Thyroid gland (tissue), 4 donors: ENCODE measurements at regions not wholly inside any gene's neighbourhood (a gene's known extent, or its start where the extent isn't known, plus 50 kb on each side); places are given as distances from the start of the nearest gene placed in this dataset.

Source experiments
- DNase-seq, 2 donors: peaks; one replicate each; pipeline ENCODE4 v3.0.0-alpha.2; 2019
- H3K27ac ChIP-seq, 3 donors: fragments of 200-600 bp; sonication (generic); 1 replicate in 2 of 3; 2 replicates in 1 of 3; pipeline ENCODE4 v1.5.1; 2016 to 2019; ENCODE audit warnings: mild to moderate bottlenecking in 1 of 3, moderate library complexity in 1 of 3
- H3K27me3 ChIP-seq: fragments of 200-600 bp; sonication (generic); one replicate; pipeline ENCODE4 v1.5.1; 2019
- H3K36me3 ChIP-seq, 2 donors: fragments of 200-600 bp; sonication (generic); one replicate each; pipeline ENCODE4 v1.5.1; 2016 to 2019
- H3K4me1 ChIP-seq, 2 donors: fragments of 200-600 bp; sonication (generic); one replicate each; pipeline ENCODE4 v1.5.1; 2017 to 2019
- H3K4me3 ChIP-seq, 3 donors: fragments of 200-600 bp; sonication (generic); replicated peaks in 1 of 3; 1 replicate in 2 of 3; 2 replicates in 1 of 3; pipeline ENCODE4 v1.5.1; 2016; ENCODE audit warnings: mild to moderate bottlenecking in 1 of 3
- H3K9me3 ChIP-seq: fragments of 200-600 bp; sonication (generic); one replicate; pipeline ENCODE4 v1.5.1; 2017
- CTCF ChIP-seq, 6 experiments: fragments of 200-600 bp in 3 of 6; fragments of 450-650 bp in 3 of 6; sonication (generic) in 3 of 6; IDR thresholded peaks; one replicate each; pipeline ENCODE4 v1.5.1; 2016 to 2019; ENCODE audit warnings: antibody characterized with exemption in 6 of 6, mild to moderate bottlenecking in 2 of 6, inconsistent platforms in 1 of 6, moderate library complexity in 1 of 6
- POLR2A ChIP-seq, 2 donors: fragments of 450-650 bp; IDR thresholded peaks; one replicate each; pipeline ENCODE4 v1.6.1; 2017; ENCODE audit warnings: antibody characterized with exemption in 2 of 2, mild to moderate bottlenecking in 2 of 2, moderate library complexity in 1 of 2
- WGBS, 2 donors: methylation state at CpG; one replicate each; pipeline ENCODE4 v1.1.5; 2017; 5-methylcytosine and 5-hydroxymethylcytosine counted together
- intact Hi-C: fragments of 100-400 bp; cut with DNase I; formaldehyde crosslinking; loops from one replicate; pipeline ENCODE4 v1.15.1; 2023

- H3K4me1 ChIP-seq: no peaks in the 10 kb centered on the region
- no peak for DNase-seq
- H3K27ac ChIP-seq: no peak overlapping the region
- H3K9me3 ChIP-seq: no peaks in the 10 kb centered on the region
- TF ChIP-seq CTCF (IDR thresholded peaks at IDR 0.05) (no peak), POLR2A (IDR thresholded peaks at IDR 0.05) (no peak)
- no peaks in the 10 kb centered on the region for H3K36me3 ChIP-seq
- 80 to 87% methylated on average over 6 of the region's 6 CpGs for WGBS, 2 donors
- no peaks in the 10 kb centered on the region for H3K27me3 ChIP-seq
- H3K4me3 ChIP-seq: no peak overlapping the region
- intact Hi-C loops: no loop called here
Observed at GRCh38 chr2:106976548-106976947, 90.6 kb upstream of the ST6GAL2 start.

- Histone ChIP-seq H3K4me1 (no peaks in the 10 kb centered on the region), H3K27me3 (no peaks in the 10 kb centered on the region), H3K4me3 (no peak overlapping the region), H3K27ac (no peak overlapping the region), H3K36me3 (no peaks in the 10 kb centered on the region), H3K9me3 (no peaks in the 10 kb centered on the region)
- intact Hi-C loops: no loop called here
- no peak for DNase-seq
- no peak for TF ChIP-seq POLR2A (IDR thresholded peaks at IDR 0.05)
- TF ChIP-seq CTCF (IDR thresholded peaks at IDR 0.05): no peak
- 50 to 64% methylated on average over 3 of the region's 3 CpGs for WGBS, 2 donors
Observed at GRCh38 chr2:106977717-106978116, 91.8 kb upstream of the ST6GAL2 start.

- Histone ChIP-seq H3K4me1 (no peaks in the 10 kb centered on the region), H3K27ac (no peak overlapping the region), H3K4me3 (no peak overlapping the region), H3K36me3 (no peaks in the 10 kb centered on the region), H3K9me3 (no peaks in the 10 kb centered on the region), H3K27me3 (no peaks in the 10 kb centered on the region)
- DNase-seq: no peak
- WGBS, 2 donors: 97% methylated on average over 10 to 13 of the region's 13 CpGs
- TF ChIP-seq CTCF (IDR thresholded peaks at IDR 0.05): no peak
- TF ChIP-seq POLR2A (IDR thresholded peaks at IDR 0.05): no peak
- intact Hi-C loops: no loop called here
Observed at GRCh38 chr2:106978647-106979046, 92.7 kb upstream of the ST6GAL2 start.

DNA sequence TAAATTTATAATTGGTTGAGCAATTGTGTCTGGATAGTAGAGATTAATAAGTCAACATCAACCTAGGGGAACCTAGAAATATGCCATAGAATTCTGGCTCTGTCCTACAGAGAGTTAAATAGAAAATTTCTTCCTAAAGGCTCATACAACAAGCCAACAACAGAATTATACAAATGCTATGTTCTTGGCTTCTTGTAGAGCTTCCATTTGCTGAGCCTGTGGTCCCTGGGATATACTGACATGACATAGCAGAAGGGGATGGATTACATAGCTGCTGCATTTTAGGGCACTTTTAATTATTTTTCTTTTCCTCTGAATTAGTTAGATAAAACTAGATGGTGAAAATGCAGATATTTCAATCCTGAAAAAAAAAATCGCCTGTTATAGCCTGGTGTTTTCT, 95.5 kb upstream of the ST6GAL2 start:
- Histone ChIP-seq H3K27me3 (no peaks in the 10 kb centered on the region), H3K4me1 (no peaks in the 10 kb centered on the region), H3K36me3 (no peaks in the 10 kb centered on the region), H3K9me3 (no peaks in the 10 kb centered on the region), H3K27ac (no peak overlapping the region), H3K4me3 (no peak overlapping the region)
- WGBS, 2 donors: 81 to 94% methylated on average over 1 of the region's 1 CpG
- TF ChIP-seq CTCF (IDR thresholded peaks at IDR 0.05) (no peak), POLR2A (IDR thresholded peaks at IDR 0.05) (no peak)
- intact Hi-C loops: no loop called here
- no peak for DNase-seq

DNA sequence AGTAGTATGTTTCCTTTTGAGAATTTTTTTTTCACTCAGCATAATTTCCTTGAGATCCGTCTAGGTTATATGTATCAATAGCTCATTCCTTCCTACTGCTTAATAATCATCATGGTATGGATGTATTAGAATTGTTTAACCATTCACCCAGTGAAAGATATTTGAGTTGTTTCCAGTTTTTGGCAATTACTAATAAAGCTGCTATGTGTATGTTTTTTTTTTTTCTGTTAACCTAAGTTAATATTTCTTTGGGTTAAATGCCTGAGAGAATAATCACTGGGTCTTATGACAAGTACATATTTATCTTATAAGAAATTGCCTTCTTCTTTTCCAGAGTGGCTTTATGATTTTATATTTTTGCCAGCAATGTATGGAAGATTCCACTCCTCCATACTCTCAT, 96.4 kb upstream of the ST6GAL2 start:
- TF ChIP-seq CTCF (IDR thresholded peaks at IDR 0.05): no peak
- TF ChIP-seq POLR2A (IDR thresholded peaks at IDR 0.05): no peak
- Histone ChIP-seq H3K27me3 (no peaks in the 10 kb centered on the region), H3K4me3 (no peak overlapping the region), H3K9me3 (no peaks in the 10 kb centered on the region), H3K36me3 (no peaks in the 10 kb centered on the region), H3K4me1 (no peaks in the 10 kb centered on the region), H3K27ac (no peak overlapping the region)
- DNase-seq: no peak
- intact Hi-C loops: no loop called here
- WGBS, 2 donors: 91 to 93% methylated on average over 1 of the region's 1 CpG
